Mucosa of descending colon (tissue), 3 donors: ENCODE measurements at regions not wholly inside any gene's neighbourhood (a gene's known extent, or its start where the extent isn't known, plus 50 kb on each side); places are given as distances from the start of the nearest gene placed in this dataset.
A peak's percentile ranks its signal among the peaks of the same experiment; 100 is the strongest.

Source experiments
- ATAC-seq: fragments of 200-7000 bp; cut with Tn5 transposase; one replicate; pipeline ENCODE4 v1.9.1; 2020; ENCODE audit warnings: mild to moderate bottlenecking, moderate library complexity
- DNase-seq, 3 donors: peaks; one replicate each; pipeline ENCODE4 v3.0.0-alpha.2; 2020
- H3K36me3 ChIP-seq: fragments of 200-600 bp; one replicate; pipeline ENCODE4 v1.8.0; 2021; ENCODE audit warnings: low read depth, mild to moderate bottlenecking
- H3K4me1 ChIP-seq: fragments of 200-600 bp; one replicate; pipeline ENCODE4 v1.8.0; 2021; ENCODE audit warnings: low read depth, mild to moderate bottlenecking
- H3K4me3 ChIP-seq: fragments of 200-600 bp; one replicate; pipeline ENCODE4 v1.8.0; 2021; ENCODE audit warnings: mild to moderate bottlenecking
- H3K9me3 ChIP-seq: fragments of 200-600 bp; one replicate; pipeline ENCODE4 v1.8.0; 2021; ENCODE audit warnings: mild to moderate bottlenecking
- intact Hi-C, 2 donors: fragments of 100-400 bp; cut with DNase I in 1 of 2; cut with micrococcal nuclease in 1 of 2; formaldehyde crosslinking; loops; one replicate each; pipeline versions ENCODE4 v1.11.0 to v1.11.1; 2022; cut with DNase I, micrococcal nuclease
- TF ChIP-seq, protein P1 (sequence below): fragments of 200-600 bp; IDR thresholded peaks from one replicate; pipeline ENCODE4 v1.8.0; 2022; ENCODE audit warnings: antibody characterized with exemption, mild to moderate bottlenecking
- donor health status: DM: no; HTN: no; CAD: no; lungs with moderate emphysema.
- donor health status: DM: no; HTN: no; CAD: no.
- donor health status: DM: no; HTN: yes; CAD: no.

DNA sequence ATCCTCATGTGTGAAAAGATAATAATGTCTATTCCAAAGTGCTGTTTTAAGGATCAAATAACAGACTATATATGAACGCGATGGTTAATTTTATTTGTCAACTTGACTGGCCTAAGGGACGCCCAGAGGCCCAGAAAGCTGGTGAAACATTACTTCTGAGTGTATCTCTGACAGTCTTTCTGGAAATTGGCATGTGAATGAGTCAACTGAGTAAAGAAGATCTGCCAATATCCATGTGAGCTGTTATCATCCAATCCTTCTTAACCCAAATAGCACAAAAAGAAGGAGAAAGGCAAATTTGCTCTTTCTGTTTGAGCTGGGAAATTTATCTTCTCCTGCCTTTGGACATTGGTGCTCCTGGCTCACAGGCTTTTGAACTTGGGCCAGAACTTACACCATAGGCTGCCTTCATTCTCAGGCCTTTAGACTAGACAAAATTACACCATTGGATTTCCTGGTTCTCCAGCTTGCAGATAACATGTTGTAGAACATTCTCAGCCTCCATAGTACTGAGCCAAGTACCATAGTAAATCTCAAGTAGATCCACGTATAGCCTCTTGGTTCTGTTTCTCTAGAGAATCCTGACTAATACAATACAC is 114.7 kb upstream of the DOCK10 start:
- TF ChIP-seq, protein P1, sequence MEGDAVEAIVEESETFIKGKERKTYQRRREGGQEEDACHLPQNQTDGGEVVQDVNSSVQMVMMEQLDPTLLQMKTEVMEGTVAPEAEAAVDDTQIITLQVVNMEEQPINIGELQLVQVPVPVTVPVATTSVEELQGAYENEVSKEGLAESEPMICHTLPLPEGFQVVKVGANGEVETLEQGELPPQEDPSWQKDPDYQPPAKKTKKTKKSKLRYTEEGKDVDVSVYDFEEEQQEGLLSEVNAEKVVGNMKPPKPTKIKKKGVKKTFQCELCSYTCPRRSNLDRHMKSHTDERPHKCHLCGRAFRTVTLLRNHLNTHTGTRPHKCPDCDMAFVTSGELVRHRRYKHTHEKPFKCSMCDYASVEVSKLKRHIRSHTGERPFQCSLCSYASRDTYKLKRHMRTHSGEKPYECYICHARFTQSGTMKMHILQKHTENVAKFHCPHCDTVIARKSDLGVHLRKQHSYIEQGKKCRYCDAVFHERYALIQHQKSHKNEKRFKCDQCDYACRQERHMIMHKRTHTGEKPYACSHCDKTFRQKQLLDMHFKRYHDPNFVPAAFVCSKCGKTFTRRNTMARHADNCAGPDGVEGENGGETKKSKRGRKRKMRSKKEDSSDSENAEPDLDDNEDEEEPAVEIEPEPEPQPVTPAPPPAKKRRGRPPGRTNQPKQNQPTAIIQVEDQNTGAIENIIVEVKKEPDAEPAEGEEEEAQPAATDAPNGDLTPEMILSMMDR = no peak
- no peaks in the 10 kb centered on the region for H3K4me1 ChIP-seq
- intact Hi-C loops = no loop called here
- no peaks in the 10 kb centered on the region for H3K36me3 ChIP-seq
- no peak overlapping the region for H3K4me3 ChIP-seq
- H3K9me3 ChIP-seq = no peaks in the 10 kb centered on the region
- DNase-seq = no peak
- no peak for ATAC-seq

DNA sequence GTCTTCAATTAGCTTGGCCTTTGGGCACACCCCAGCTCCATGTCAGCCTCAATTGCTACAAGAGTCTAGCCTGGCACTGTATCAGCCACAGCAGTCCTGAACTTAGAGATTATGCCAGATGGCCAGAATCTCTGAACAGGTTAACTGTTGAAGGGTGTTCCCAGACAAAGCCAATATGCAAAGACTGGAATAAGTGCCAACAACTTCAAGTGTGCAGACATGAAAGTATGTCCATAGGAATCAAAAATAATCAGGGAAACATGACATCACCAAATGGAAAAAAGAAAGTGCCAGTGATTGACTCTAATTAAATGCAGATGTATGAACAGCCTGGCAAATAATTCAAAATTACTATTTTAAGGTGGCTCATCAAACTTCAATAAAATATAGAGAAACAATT is 98.5 kb upstream of the DOCK10 start:
- intact Hi-C loops = no loop called here
- Histone ChIP-seq H3K9me3 (no peaks in the 10 kb centered on the region), H3K36me3 (no peaks in the 10 kb centered on the region), H3K4me1 (no peaks in the 10 kb centered on the region), H3K4me3 (no peak overlapping the region)
- no peak for ATAC-seq
- no peak for DNase-seq
- TF ChIP-seq, protein P1 = no peak

- Histone ChIP-seq H3K9me3 (no peaks in the 10 kb centered on the region), H3K4me1 (no peaks in the 10 kb centered on the region), H3K36me3 (no peaks in the 10 kb centered on the region), H3K4me3 (no peak overlapping the region)
- intact Hi-C loops = no loop called here
- DNase-seq (no peak), ATAC-seq (no peak)
- TF ChIP-seq, protein P1 = no peak
Measured at GRCh38 chr2:225137971-225138370, 95.7 kb upstream of the DOCK10 start.

- TF ChIP-seq, protein P1 = no peak
- H3K36me3 ChIP-seq = no peaks in the 10 kb centered on the region
Measured at GRCh38 chr2:225136552-225136951, 94.3 kb upstream of the DOCK10 start.

GRCh38 chr2:225131898-225132297 is 89.6 kb upstream of the DOCK10 start:
- Histone ChIP-seq H3K4me1 (peaks cover 3% of the 10 kb centered on the region), H3K36me3 (no peaks in the 10 kb centered on the region), H3K4me3 (no peak overlapping the region), H3K9me3 (no peaks in the 10 kb centered on the region)
- intact Hi-C loops = no loop called here
- DNase-seq (no peak), ATAC-seq (peak; percentile 59)
- TF ChIP-seq, protein P1 = no peak

More at GRCh38 chr2:225136552-225136951, 94.3 kb upstream of the DOCK10 start:
- Histone ChIP-seq H3K4me3 (no peak overlapping the region), H3K9me3 (no peaks in the 10 kb centered on the region), H3K4me1 (peaks cover 3% of the 10 kb centered on the region)
- intact Hi-C loops = no loop called here
- no peak for DNase-seq
- ATAC-seq = no peak

- no peak for ATAC-seq
- intact Hi-C loops = no loop called here
- no peak overlapping the region for H3K4me3 ChIP-seq
- DNase-seq = no peak
- H3K9me3 ChIP-seq = no peaks in the 10 kb centered on the region
- H3K4me1 ChIP-seq = peaks cover 3% of the 10 kb centered on the region
- TF ChIP-seq, protein P1 = no peak
- no peaks in the 10 kb centered on the region for H3K36me3 ChIP-seq
Measured at GRCh38 chr2:225130093-225130492, 87.8 kb upstream of the DOCK10 start.
